ENCODE measurements at regions not wholly inside any gene's neighbourhood (a gene's known extent, or its start where the extent isn't known, plus 50 kb on each side); places are given as distances from the start of the nearest gene placed in this dataset.
"Not testable (repeated sequence)": the region's sequence is repeated elsewhere in the genome, so short reads cannot be mapped to it uniquely, and the experiment has no call there.

DNA sequence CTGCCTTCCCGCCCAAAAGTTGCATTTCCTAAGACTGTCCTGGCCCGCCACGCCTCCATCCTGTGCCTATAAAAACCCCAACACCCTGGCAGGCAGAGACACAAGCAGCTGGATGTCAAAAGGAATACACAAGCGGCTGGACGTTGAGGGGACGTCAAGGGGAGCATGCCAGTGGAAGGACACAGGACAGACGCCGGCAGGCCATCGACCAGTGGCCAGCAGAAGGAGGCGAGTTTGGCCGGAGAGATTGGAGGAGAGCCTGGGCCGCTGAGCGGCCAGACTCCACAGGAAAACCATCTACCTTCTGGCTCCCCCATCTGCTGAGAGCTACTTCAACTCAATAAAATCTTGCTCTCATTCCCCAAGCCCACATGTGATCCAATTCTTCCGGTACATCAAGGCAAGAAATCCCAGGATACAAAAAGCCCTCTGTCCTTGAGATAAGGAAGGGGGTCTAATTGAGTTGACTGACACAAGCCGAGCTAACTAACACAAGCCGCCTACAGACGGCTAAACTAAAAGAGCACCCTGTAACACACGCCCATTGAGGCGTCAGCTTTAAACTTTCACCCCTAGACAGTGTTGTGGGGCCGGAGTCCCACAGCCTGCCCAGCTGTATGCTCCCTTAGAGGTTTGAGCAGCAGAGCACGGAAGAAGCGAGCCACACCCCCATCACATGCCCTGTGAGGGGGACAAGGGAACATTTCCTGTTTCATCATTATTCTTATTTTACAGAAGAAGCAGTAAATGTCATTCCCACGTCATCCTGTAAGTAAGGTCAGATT lies 150.3 kb upstream of the PHYHIPL start:
- ChIA-PET POLR2A (ENCODE audit: partially characterized antibody) (no interaction called here), CTCF (ENCODE audit: partially characterized antibody) (no interaction called here)
- no peak overlapping the region for H3K27ac ChIP-seq (ENCODE audit: low read depth, low read length)
- no peaks in the 10 kb centered on the region for H3K9me3 ChIP-seq (ENCODE audit: control insufficient read depth in 1 of 2, low read length in 2 of 2)
- no peaks in the 10 kb centered on the region for H3K27me3 ChIP-seq (ENCODE audit: insufficient read depth, low read length)
- no peak overlapping the region for H3K4me3 ChIP-seq (ENCODE audit: low read length in 2 of 2)
- H3K4me1 ChIP-seq (ENCODE audit: insufficient read depth, low read length) = no peaks in the 10 kb centered on the region
- intact Hi-C loops (cut with micrococcal nuclease) = no loop called here
- DNase-seq = no peak
- H3K4me3 Mint-ChIP-seq = no peak overlapping the region
- H3K36me3 Mint-ChIP-seq = no peaks in the 10 kb centered on the region
- H3K27ac Mint-ChIP-seq = no peak overlapping the region
- H3K27me3 Mint-ChIP-seq = no peaks in the 10 kb centered on the region
- H3K36me3 ChIP-seq (ENCODE audit: insufficient read depth, low read length) = no peaks in the 10 kb centered on the region
- no peaks in the 10 kb centered on the region for H3K4me1 Mint-ChIP-seq
- peaks cover 0 to 6% (median 0%) of the 10 kb centered on the region in 8 donors for H3K9me3 Mint-ChIP-seq

DNA sequence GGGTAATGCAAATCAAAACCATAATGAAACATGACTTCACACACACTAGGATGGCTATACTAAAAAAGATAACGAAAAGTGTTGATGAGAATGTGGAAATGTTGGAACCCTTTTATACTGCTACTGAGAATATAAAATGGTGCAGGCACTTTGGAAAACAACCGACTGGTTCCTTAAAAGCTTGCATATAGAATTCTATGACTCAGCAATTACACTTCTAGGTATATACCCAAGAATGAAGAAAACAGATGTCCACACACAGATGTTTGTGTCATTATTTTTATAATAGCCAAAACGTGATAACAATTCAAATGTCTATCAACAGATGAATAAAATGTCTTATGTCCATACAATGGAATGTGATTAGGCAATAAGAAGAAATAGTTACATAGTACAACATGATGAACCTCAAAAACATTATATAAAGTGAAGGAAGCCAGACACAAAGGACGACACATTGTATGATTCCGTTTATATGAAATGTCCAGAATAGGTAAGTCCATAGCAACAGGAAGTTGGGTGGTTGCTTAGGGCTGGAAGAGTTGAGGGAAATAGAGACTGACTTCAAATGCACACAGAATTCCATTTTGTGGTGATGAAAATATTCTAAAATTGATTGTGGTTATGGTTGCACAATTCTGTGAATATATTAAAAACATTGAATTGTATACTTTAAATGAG lies 148.3 kb upstream of the PHYHIPL start:
- Histone ChIP-seq H3K9me3 (ENCODE audit: control insufficient read depth in 1 of 2, low read length in 2 of 2) (no peaks in the 10 kb centered on the region), H3K36me3 (ENCODE audit: insufficient read depth, low read length) (no peaks in the 10 kb centered on the region), H3K4me3 (ENCODE audit: low read length in 2 of 2) (no peak overlapping the region), H3K27me3 (ENCODE audit: insufficient read depth, low read length) (no peaks in the 10 kb centered on the region), H3K4me1 (ENCODE audit: insufficient read depth, low read length) (no peaks in the 10 kb centered on the region), H3K27ac (ENCODE audit: low read depth, low read length) (no peak overlapping the region)
- H3K4me1 Mint-ChIP-seq = no peaks in the 10 kb centered on the region
- no peak overlapping the region for H3K4me3 Mint-ChIP-seq
- H3K36me3 Mint-ChIP-seq = no peaks in the 10 kb centered on the region
- DNase-seq = no peak
- intact Hi-C loops (cut with micrococcal nuclease) = no loop called here
- no peaks in the 10 kb centered on the region for H3K27me3 Mint-ChIP-seq
- ChIA-PET POLR2A (ENCODE audit: partially characterized antibody) (no interaction called here), CTCF (ENCODE audit: partially characterized antibody) (no interaction called here)
- H3K27ac Mint-ChIP-seq = no peak overlapping the region
- peaks cover 0 to 6% (median 0%) of the 10 kb centered on the region in 8 donors for H3K9me3 Mint-ChIP-seq

DNA sequence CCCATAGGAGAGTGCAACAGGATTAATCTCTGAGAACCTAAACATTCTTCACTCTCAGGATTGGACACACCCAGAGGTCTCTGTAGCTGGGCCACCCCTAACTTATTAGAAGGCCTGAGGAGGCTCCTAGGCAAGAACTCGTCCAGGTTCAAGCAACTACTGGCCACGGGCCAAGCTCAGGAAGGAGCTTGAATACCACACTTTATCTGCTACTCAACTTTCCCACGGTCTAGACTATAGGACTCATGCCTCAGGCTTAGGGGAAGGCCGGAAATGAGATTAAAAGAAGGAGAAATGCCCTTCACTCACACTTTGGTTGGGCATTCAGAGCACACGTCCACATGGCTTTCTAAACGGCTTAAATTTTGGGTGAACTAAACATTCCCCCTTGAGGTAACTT lies 142.8 kb upstream of the PHYHIPL start:
- DNase-seq = no peak
- no peak overlapping the region for H3K4me3 Mint-ChIP-seq
- H3K27ac Mint-ChIP-seq = no peak overlapping the region
- no peaks in the 10 kb centered on the region for H3K9me3 ChIP-seq (ENCODE audit: control insufficient read depth in 1 of 2, low read length in 2 of 2)
- H3K36me3 ChIP-seq (ENCODE audit: insufficient read depth, low read length) = no peaks in the 10 kb centered on the region
- H3K4me1 Mint-ChIP-seq = no peaks in the 10 kb centered on the region
- H3K9me3 Mint-ChIP-seq = peaks cover 0 to 6% (median 0%) of the 10 kb centered on the region in 8 donors
- no peak overlapping the region for H3K4me3 ChIP-seq (ENCODE audit: low read length in 2 of 2)
- intact Hi-C loops (cut with micrococcal nuclease) = no loop called here
- ChIA-PET CTCF (ENCODE audit: partially characterized antibody) (no interaction called here), POLR2A (ENCODE audit: partially characterized antibody) (no interaction called here)
- H3K27me3 ChIP-seq (ENCODE audit: insufficient read depth, low read length) = no peaks in the 10 kb centered on the region
- H3K36me3 Mint-ChIP-seq = no peaks in the 10 kb centered on the region
- no peak overlapping the region for H3K27ac ChIP-seq (ENCODE audit: low read depth, low read length)
- H3K27me3 Mint-ChIP-seq = no peaks in the 10 kb centered on the region
- H3K4me1 ChIP-seq (ENCODE audit: insufficient read depth, low read length) = no peaks in the 10 kb centered on the region

DNA sequence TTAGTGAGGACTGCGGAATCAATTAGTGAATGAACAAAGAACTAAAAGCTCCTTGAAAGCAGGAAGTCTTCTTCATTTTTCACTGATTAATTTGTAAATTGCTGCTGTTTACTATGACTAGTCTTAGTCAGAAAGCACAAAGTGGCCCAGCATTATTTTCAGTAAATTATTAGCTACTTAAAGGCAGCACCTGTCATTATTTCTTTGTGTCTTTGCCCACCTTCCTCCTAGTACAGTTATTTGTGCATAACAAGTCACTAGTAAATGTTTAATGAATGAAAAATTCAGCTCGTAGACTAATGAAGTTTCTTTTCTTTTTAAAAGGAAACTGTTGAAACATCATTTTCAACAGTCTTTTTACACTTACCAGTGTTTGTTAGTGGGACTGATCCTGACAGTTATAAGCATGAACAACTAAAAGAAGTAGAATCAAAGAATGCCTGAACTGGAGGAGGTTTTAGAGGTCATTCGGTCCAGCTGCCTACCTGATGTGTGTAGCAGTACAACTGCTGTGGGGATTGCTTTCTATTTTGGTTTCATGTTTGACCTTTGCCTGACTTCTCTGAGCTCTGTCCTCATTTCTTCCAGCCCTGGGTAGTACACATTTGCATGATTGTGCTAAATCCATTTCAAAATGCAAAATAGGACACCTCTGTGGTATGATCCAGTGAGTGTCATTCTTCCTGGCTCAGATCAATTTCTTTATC lies 140.0 kb upstream of the PHYHIPL start:
- Histone ChIP-seq H3K4me3 (ENCODE audit: low read length in 2 of 2) (no peak overlapping the region), H3K9me3 (ENCODE audit: control insufficient read depth in 1 of 2, low read length in 2 of 2) (no peaks in the 10 kb centered on the region), H3K27me3 (ENCODE audit: insufficient read depth, low read length) (no peaks in the 10 kb centered on the region), H3K4me1 (ENCODE audit: insufficient read depth, low read length) (no peaks in the 10 kb centered on the region), H3K27ac (ENCODE audit: low read depth, low read length) (no peak overlapping the region), H3K36me3 (ENCODE audit: insufficient read depth, low read length) (no peaks in the 10 kb centered on the region)
- H3K4me3 Mint-ChIP-seq = no peak overlapping the region
- H3K27me3 Mint-ChIP-seq = no peaks in the 10 kb centered on the region
- no peaks in the 10 kb centered on the region for H3K4me1 Mint-ChIP-seq
- intact Hi-C loops (cut with micrococcal nuclease) = no loop called here
- no peak for DNase-seq
- no peaks in the 10 kb centered on the region for H3K36me3 Mint-ChIP-seq
- ChIA-PET CTCF (ENCODE audit: partially characterized antibody) (no interaction called here), POLR2A (ENCODE audit: partially characterized antibody) (no interaction called here)
- H3K9me3 Mint-ChIP-seq = peaks cover 0 to 7% (median 2%) of the 10 kb centered on the region in 8 donors
- no peak overlapping the region for H3K27ac Mint-ChIP-seq

DNA sequence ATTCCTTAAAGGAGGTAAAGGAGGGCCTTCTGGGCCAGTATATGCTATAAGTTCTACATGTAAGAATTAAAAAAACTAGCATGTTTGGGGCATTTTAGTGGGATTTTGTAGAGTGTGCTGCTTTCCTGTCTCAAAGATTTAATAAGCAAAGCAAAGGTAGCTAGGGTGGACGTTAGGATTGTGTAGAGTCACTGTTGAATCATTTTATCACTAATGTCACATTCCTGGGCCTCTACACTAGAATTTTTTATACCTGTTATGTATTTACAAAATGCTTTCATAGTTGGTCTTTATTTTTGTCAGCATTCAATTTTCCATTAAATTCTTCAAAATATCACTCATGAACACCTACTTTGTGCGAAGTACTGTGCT lies 139.4 kb upstream of the PHYHIPL start:
- no peaks in the 10 kb centered on the region for H3K27me3 ChIP-seq (ENCODE audit: insufficient read depth, low read length)
- Mint-ChIP-seq H3K4me1 (no peaks in the 10 kb centered on the region), H3K4me3 (no peak overlapping the region), H3K36me3 (no peaks in the 10 kb centered on the region), H3K27ac (no peak overlapping the region), H3K9me3 (peaks cover 0 to 7% (median 2%) of the 10 kb centered on the region in 8 donors), H3K27me3 (no peaks in the 10 kb centered on the region)
- intact Hi-C loops (cut with micrococcal nuclease) = no loop called here
- H3K27ac ChIP-seq (ENCODE audit: low read depth, low read length) = no peak overlapping the region
- DNase-seq = no peak
- H3K9me3 ChIP-seq (ENCODE audit: control insufficient read depth in 1 of 2, low read length in 2 of 2) = no peaks in the 10 kb centered on the region
- H3K4me1 ChIP-seq (ENCODE audit: insufficient read depth, low read length) = no peaks in the 10 kb centered on the region
- CTCF ChIA-PET (ENCODE audit: partially characterized antibody) = no interaction called here
- POLR2A ChIA-PET (ENCODE audit: partially characterized antibody) = no interaction called here
- H3K4me3 ChIP-seq (ENCODE audit: low read length in 2 of 2) = no peak overlapping the region
- no peaks in the 10 kb centered on the region for H3K36me3 ChIP-seq (ENCODE audit: insufficient read depth, low read length)

DNA sequence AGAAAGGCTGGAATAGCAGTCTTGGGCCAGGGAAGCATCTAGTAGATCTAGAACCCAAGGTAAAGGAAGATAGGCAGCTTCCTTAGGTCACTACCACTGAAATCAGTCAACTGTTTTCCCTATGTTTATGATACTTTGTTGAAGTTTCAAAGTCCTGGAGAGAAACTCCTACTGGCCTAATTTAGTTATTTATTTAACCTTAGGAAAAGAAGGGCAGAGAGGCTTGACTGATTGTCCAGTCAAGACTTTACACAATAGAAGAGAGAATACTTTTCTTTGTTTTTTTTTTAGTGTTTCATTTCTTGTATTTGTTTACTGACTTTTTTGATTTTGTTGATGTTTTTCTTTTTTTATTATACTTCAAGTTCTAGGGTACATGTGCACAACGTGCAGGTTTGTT lies 138.9 kb upstream of the PHYHIPL start:
- Mint-ChIP-seq H3K36me3 (no peaks in the 10 kb centered on the region), H3K27ac (no peak overlapping the region), H3K4me1 (no peaks in the 10 kb centered on the region), H3K9me3 (peaks cover 0 to 6% (median 2%) of the 10 kb centered on the region in 8 donors), H3K27me3 (no peaks in the 10 kb centered on the region), H3K4me3 (no peak overlapping the region)
- ChIA-PET CTCF (ENCODE audit: partially characterized antibody) (no interaction called here), POLR2A (ENCODE audit: partially characterized antibody) (no interaction called here)
- Histone ChIP-seq H3K4me1 (ENCODE audit: insufficient read depth, low read length) (no peaks in the 10 kb centered on the region), H3K27ac (ENCODE audit: low read depth, low read length) (no peak overlapping the region), H3K27me3 (ENCODE audit: insufficient read depth, low read length) (no peaks in the 10 kb centered on the region), H3K36me3 (ENCODE audit: insufficient read depth, low read length) (no peaks in the 10 kb centered on the region), H3K4me3 (ENCODE audit: low read length in 2 of 2) (no peak overlapping the region), H3K9me3 (ENCODE audit: control insufficient read depth in 1 of 2, low read length in 2 of 2) (no peaks in the 10 kb centered on the region)
- no peak for DNase-seq
- intact Hi-C loops (cut with micrococcal nuclease) = no loop called here

DNA sequence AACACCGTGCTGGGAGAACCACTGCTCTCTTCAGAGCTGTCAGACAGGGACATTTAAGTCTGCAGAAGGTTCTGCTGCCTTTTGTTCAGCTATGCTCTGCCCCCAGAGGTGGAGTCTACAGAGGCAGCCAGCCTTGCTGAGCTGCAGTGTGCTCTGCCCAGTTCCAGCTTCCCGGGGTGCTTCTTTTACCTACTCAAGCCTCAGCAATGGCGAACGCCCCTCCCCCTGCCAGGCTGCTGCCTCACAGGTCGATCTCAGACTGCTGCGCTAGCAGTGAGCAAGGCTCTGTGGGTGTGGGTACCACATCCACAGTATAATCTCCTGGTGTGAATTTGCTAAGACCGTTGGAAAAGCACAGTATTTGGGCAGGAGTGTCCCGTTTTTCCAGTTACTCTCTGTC lies 133.1 kb upstream of the PHYHIPL start:
- H3K4me3 Mint-ChIP-seq; H3K9me3 ChIP-seq (ENCODE audit: control insufficient read depth in 1 of 2, low read length in 2 of 2); H3K4me1 Mint-ChIP-seq; H3K4me3 ChIP-seq (ENCODE audit: low read length in 2 of 2); H3K27ac ChIP-seq (ENCODE audit: low read depth, low read length); H3K36me3 Mint-ChIP-seq; H3K4me1 ChIP-seq (ENCODE audit: insufficient read depth, low read length); H3K27me3 Mint-ChIP-seq; CTCF ChIA-PET (ENCODE audit: partially characterized antibody); DNase-seq; intact Hi-C loops (cut with micrococcal nuclease); POLR2A ChIA-PET (ENCODE audit: partially characterized antibody); H3K27ac Mint-ChIP-seq; H3K36me3 ChIP-seq (ENCODE audit: insufficient read depth, low read length); H3K27me3 ChIP-seq (ENCODE audit: insufficient read depth, low read length): not testable (repeated sequence)
- peaks cover 0 to 12% (median 3%) of the 10 kb centered on the region in 8 donors for H3K9me3 Mint-ChIP-seq
